ENCODE measurements at regions not wholly inside any gene's neighbourhood (a gene's known extent, or its start where the extent isn't known, plus 50 kb on each side); places are given as distances from the start of the nearest gene placed in this dataset.
A peak's percentile ranks its signal among the peaks of the same experiment; 100 is the strongest.

DNA sequence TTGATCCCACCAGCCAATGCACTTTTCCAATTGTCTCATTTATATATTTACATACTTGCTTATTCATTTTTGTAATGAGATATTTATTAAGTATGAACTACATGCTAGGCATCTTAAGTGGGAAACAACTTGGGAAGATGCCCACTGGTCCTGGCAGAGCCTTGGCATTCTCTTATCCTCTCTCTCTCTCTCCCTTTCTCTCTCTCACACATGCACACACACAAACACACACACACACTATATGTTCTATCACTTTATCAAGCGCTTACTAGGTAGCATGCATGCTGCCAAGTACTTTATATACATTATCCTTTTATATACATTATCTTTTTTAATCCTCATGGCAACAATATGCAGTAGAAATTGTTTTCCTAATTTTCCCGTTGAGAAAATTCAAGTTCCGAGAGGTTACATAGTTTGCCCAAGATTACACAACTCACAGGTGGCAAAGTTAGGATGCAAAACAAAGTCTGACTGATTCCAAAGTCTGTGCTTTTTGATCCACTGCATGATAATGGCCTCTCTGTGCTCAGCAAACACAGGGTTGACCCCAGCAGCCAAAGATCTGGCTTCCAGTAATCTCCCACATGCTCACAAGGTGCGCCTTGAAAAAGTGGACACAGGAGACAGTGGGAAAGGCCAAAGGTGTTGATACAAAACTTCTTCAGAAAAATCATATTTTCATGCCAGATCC lies 173.1 kb upstream of the KLF3 start (continued):
- TF ChIP-seq ZNF550 (CRISPR knock-in tag; IDR thresholded peaks at IDR 0.05; ENCODE audit: borderline replicate concordance) (no peak), ZNF224 (CRISPR knock-in tag; IDR thresholded peaks at IDR 0.05) (no peak), ATF1 (CRISPR knock-in tag; IDR thresholded peaks at IDR 0.05) (no peak), KMT2A (CRISPR knock-in tag; IDR thresholded peaks at IDR 0.05) (no peak), ZNF124 (CRISPR knock-in tag; IDR thresholded peaks at IDR 0.05) (peak; percentile 85; the same call in 1 of the 2 replicates), ZBTB7B (CRISPR knock-in tag; IDR thresholded peaks at IDR 0.05) (peak; percentile 73), STAT5B (CRISPR knock-in tag; IDR thresholded peaks at IDR 0.05) (no peak), SMAD3 (CRISPR knock-in tag; IDR thresholded peaks at IDR 0.05) (peak; percentile 77; the same call in 1 of the 2 replicates), NR2F6 (IDR thresholded peaks at IDR 0.05) (peak; percentile 97), NR2F6 (CRISPR knock-in tag; IDR thresholded peaks at IDR 0.05) (peak; percentile 97), HOXA7 (CRISPR knock-in tag; IDR thresholded peaks at IDR 0.05) (no peak), SKI (IDR thresholded peaks at IDR 0.05; ENCODE audit: partially characterized antibody) (peak; percentile 91), CBX2 (IDR thresholded peaks at IDR 0.05; ENCODE audit: low read depth, low read length) (no peak), CBX2 (CRISPR knock-in tag; IDR thresholded peaks at IDR 0.05; ENCODE audit: low read depth) (no peak), ZNF354B (CRISPR knock-in tag; IDR thresholded peaks at IDR 0.05) (no peak), ZFP41 (CRISPR knock-in tag; IDR thresholded peaks at IDR 0.05; ENCODE audit: borderline replicate concordance) (no peak), MYNN (CRISPR knock-in tag; IDR thresholded peaks at IDR 0.05; ENCODE audit: low read depth) (no peak), ZSCAN31 (CRISPR knock-in tag; IDR thresholded peaks at IDR 0.05; ENCODE audit: low read depth) (peak; percentile 51; the same call in 1 of the 2 replicates), ZNF792 (CRISPR knock-in tag; IDR thresholded peaks at IDR 0.05) (peak; percentile 69; the same call in 1 of the 2 replicates), RAD51 (IDR thresholded peaks at IDR 0.05; ENCODE audit: borderline replicate concordance) (no peak), ZMAT3 (CRISPR knock-in tag; conservative IDR thresholded peaks at IDR 0.05) (peak; percentile 75; the same call in 1 of the 2 replicates), SUZ12 (IDR thresholded peaks at IDR 0.05; ENCODE audit: low read depth, low read length) (no peak), ZNF607 (CRISPR knock-in tag; IDR thresholded peaks at IDR 0.05; ENCODE audit: borderline replicate concordance) (0 out of 2 replicates have a peak, but pooled peaks have one; percentile 32)
- TF ChIP-seq, protein P1, sequence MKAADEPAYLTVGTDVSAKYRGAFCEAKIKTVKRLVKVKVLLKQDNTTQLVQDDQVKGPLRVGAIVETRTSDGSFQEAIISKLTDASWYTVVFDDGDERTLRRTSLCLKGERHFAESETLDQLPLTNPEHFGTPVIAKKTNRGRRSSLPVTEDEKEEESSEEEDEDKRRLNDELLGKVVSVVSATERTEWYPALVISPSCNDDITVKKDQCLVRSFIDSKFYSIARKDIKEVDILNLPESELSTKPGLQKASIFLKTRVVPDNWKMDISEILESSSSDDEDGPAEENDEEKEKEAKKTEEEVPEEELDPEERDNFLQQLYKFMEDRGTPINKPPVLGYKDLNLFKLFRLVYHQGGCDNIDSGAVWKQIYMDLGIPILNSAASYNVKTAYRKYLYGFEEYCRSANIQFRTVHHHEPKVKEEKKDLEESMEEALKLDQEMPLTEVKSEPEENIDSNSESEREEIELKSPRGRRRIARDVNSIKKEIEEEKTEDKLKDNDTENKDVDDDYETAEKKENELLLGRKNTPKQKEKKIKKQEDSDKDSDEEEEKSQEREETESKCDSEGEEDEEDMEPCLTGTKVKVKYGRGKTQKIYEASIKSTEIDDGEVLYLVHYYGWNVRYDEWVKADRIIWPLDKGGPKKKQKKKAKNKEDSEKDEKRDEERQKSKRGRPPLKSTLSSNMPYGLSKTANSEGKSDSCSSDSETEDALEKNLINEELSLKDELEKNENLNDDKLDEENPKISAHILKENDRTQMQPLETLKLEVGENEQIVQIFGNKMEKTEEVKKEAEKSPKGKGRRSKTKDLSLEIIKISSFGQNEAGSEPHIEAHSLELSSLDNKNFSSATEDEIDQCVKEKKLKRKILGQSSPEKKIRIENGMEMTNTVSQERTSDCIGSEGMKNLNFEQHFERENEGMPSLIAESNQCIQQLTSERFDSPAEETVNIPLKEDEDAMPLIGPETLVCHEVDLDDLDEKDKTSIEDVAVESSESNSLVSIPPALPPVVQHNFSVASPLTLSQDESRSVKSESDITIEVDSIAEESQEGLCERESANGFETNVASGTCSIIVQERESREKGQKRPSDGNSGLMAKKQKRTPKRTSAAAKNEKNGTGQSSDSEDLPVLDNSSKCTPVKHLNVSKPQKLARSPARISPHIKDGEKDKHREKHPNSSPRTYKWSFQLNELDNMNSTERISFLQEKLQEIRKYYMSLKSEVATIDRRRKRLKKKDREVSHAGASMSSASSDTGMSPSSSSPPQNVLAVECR (CRISPR knock-in tag; IDR thresholded peaks at IDR 0.05; ENCODE audit: borderline replicate concordance) = peak; percentile 59; the same call in 1 of the 2 replicates
- TF ChIP-seq, protein P2, sequence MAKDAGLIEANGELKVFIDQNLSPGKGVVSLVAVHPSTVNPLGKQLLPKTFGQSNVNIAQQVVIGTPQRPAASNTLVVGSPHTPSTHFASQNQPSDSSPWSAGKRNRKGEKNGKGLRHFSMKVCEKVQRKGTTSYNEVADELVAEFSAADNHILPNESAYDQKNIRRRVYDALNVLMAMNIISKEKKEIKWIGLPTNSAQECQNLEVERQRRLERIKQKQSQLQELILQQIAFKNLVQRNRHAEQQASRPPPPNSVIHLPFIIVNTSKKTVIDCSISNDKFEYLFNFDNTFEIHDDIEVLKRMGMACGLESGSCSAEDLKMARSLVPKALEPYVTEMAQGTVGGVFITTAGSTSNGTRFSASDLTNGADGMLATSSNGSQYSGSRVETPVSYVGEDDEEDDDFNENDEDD (CRISPR knock-in tag; IDR thresholded peaks at IDR 0.05; ENCODE audit: borderline replicate concordance) = peak; percentile 71; the same call in 1 of the 2 replicates
- TF ChIP-seq, protein P3, sequence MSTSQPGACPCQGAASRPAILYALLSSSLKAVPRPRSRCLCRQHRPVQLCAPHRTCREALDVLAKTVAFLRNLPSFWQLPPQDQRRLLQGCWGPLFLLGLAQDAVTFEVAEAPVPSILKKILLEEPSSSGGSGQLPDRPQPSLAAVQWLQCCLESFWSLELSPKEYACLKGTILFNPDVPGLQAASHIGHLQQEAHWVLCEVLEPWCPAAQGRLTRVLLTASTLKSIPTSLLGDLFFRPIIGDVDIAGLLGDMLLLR (CRISPR knock-in tag; IDR thresholded peaks at IDR 0.05) = no peak
- TF ChIP-seq, protein P4, sequence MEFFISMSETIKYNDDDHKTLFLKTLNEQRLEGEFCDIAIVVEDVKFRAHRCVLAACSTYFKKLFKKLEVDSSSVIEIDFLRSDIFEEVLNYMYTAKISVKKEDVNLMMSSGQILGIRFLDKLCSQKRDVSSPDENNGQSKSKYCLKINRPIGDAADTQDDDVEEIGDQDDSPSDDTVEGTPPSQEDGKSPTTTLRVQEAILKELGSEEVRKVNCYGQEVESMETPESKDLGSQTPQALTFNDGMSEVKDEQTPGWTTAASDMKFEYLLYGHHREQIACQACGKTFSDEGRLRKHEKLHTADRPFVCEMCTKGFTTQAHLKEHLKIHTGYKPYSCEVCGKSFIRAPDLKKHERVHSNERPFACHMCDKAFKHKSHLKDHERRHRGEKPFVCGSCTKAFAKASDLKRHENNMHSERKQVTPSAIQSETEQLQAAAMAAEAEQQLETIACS (CRISPR knock-in tag; IDR thresholded peaks at IDR 0.05) = no peak
